ENCODE measurements at regions not wholly inside any gene's neighbourhood (a gene's known extent, or its start where the extent isn't known, plus 50 kb on each side); places are given as distances from the start of the nearest gene placed in this dataset.

DNA sequence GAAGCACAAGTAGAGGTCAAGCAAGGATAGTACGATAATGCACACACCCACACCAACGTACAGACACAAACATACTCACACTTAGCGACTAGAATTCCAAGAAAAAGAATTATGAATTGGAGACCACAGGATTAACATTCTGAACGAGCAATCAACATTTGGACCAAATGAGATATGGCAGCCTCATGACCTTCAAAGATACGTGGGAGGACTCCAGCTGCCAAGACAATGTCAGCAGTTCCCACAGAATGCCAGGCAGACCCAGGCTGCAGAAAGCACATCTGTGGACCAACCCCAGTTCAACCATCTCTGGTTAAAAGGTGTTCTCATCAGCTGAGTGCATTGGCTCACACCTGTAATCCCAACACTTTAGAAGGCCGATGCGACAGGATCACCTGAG, 187.6 kb upstream of the GRAMD2B start:
- TF ChIP-seq, protein P1, sequence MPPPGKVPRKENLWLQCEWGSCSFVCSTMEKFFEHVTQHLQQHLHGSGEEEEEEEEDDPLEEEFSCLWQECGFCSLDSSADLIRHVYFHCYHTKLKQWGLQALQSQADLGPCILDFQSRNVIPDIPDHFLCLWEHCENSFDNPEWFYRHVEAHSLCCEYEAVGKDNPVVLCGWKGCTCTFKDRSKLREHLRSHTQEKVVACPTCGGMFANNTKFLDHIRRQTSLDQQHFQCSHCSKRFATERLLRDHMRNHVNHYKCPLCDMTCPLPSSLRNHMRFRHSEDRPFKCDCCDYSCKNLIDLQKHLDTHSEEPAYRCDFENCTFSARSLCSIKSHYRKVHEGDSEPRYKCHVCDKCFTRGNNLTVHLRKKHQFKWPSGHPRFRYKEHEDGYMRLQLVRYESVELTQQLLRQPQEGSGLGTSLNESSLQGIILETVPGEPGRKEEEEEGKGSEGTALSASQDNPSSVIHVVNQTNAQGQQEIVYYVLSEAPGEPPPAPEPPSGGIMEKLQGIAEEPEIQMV (CRISPR knock-in tag; IDR thresholded peaks at IDR 0.05; ENCODE audit: low read depth): no peak
- TF ChIP-seq MAFK (conservative IDR thresholded peaks at IDR 0.05 in 1 of 2, IDR thresholded peaks at IDR 0.05 in 1 of 2; ENCODE audit: low read length in 2 of 2) (no peak), ADNP (CRISPR knock-in tag; IDR thresholded peaks at IDR 0.05) (no peak), PAWR (CRISPR knock-in tag; IDR thresholded peaks at IDR 0.05; ENCODE audit: borderline replicate concordance) (no peak), ZBTB3 (CRISPR knock-in tag; IDR thresholded peaks at IDR 0.05; ENCODE audit: borderline replicate concordance, low read depth) (no peak), KLF16 (CRISPR knock-in tag; IDR thresholded peaks at IDR 0.05) (no peak), JUND (CRISPR knock-in tag; IDR thresholded peaks at IDR 0.05) (no peak), TRIM24 (CRISPR knock-in tag; IDR thresholded peaks at IDR 0.05) (no peak), ZNF558 (CRISPR knock-in tag; IDR thresholded peaks at IDR 0.05; ENCODE audit: borderline replicate concordance) (no peak), ZMAT3 (CRISPR knock-in tag; conservative IDR thresholded peaks at IDR 0.05) (no peak), RFXAP (CRISPR knock-in tag; IDR thresholded peaks at IDR 0.05; ENCODE audit: borderline replicate concordance) (no peak)
- TF ChIP-seq, protein P2, sequence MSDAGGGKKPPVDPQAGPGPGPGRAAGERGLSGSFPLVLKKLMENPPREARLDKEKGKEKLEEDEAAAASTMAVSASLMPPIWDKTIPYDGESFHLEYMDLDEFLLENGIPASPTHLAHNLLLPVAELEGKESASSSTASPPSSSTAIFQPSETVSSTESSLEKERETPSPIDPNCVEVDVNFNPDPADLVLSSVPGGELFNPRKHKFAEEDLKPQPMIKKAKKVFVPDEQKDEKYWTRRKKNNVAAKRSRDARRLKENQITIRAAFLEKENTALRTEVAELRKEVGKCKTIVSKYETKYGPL (CRISPR knock-in tag; IDR thresholded peaks at IDR 0.05): no peak
- TF ChIP-seq, protein P3, sequence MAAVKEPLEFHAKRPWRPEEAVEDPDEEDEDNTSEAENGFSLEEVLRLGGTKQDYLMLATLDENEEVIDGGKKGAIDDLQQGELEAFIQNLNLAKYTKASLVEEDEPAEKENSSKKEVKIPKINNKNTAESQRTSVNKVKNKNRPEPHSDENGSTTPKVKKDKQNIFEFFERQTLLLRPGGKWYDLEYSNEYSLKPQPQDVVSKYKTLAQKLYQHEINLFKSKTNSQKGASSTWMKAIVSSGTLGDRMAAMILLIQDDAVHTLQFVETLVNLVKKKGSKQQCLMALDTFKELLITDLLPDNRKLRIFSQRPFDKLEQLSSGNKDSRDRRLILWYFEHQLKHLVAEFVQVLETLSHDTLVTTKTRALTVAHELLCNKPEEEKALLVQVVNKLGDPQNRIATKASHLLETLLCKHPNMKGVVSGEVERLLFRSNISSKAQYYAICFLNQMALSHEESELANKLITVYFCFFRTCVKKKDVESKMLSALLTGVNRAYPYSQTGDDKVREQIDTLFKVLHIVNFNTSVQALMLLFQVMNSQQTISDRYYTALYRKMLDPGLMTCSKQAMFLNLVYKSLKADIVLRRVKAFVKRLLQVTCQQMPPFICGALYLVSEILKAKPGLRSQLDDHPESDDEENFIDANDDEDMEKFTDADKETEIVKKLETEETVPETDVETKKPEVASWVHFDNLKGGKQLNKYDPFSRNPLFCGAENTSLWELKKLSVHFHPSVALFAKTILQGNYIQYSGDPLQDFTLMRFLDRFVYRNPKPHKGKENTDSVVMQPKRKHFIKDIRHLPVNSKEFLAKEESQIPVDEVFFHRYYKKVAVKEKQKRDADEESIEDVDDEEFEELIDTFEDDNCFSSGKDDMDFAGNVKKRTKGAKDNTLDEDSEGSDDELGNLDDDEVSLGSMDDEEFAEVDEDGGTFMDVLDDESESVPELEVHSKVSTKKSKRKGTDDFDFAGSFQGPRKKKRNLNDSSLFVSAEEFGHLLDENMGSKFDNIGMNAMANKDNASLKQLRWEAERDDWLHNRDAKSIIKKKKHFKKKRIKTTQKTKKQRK (IDR thresholded peaks at IDR 0.05; ENCODE audit: low read length): no peak
- no peaks in the 10 kb centered on the region for H3K4me1 ChIP-seq (ENCODE audit: insufficient read depth, low read length)
- BruUV-seq (replicated peaks): no TSS peak
- H3K4me3 ChIP-seq (replicated peaks in 1 of 3; ENCODE audit: insufficient read depth in 1 of 3, low read depth in 2 of 3, low read length in 3 of 3): no peak overlapping the region
- FAIRE-seq (no peak), DNase-seq (ENCODE audit: low spot score) (no peak), ATAC-seq (no peak)
- 57% methylated on average over 7 of the region's 7 CpGs for WGBS (ENCODE audit: low lambda C conversion rate)
- H3K4me2 ChIP-seq (ENCODE audit: low read depth, low read length): no peak overlapping the region
- no peak overlapping the region for H3K27ac ChIP-seq (ENCODE audit: extremely low read length, insufficient read depth, low read length)
- no peaks in the 10 kb centered on the region for H3K79me2 ChIP-seq (ENCODE audit: insufficient read depth, low read length)
- CTCF ChIA-PET (ENCODE audit: low intra/inter-chr PET ratio, low total read pairs): no interaction called here
- POLR2A ChIA-PET: no interaction called here
- no peaks in the 10 kb centered on the region for H4K20me1 ChIP-seq (ENCODE audit: insufficient read depth, low read length)
- in situ Hi-C loops (cut with HindIII; ENCODE audit: extremely low pct_ligation_motif_present, low pct_unique_long_range_greater_than_20kb): no loop called here
- no peak overlapping the region for H3K9ac ChIP-seq (ENCODE audit: insufficient read depth, low read depth, low read length)
- H3K36me3 ChIP-seq (replicated peaks in 1 of 2; ENCODE audit: control insufficient read depth in 1 of 2, insufficient read depth in 2 of 2, low read length in 2 of 2): no peaks in the 10 kb centered on the region
- no peaks in the 10 kb centered on the region; a peak in 1 of 5 replicates for H3K27me3 ChIP-seq (ENCODE audit: control insufficient read depth in 1 of 2, insufficient read depth in 2 of 2, low read length in 2 of 2)
- intact Hi-C loops (cut with micrococcal nuclease; ENCODE audit: unreplicated experiment): no loop called here
- H2AFZ ChIP-seq (ENCODE audit: low read length): no peak overlapping the region
- H3K9me3 ChIP-seq (ENCODE audit: low read length): no peaks in the 10 kb centered on the region

Data from HepG2 (cell line).